ENCODE measurements at regions not wholly inside any gene's neighbourhood (a gene's known extent, or its start where the extent isn't known, plus 50 kb on each side); places are given as distances from the start of the nearest gene placed in this dataset.

GRCh38 chrX:727738-728621, 97.4 kb downstream of the SHOX start:
- no peak for DNase-seq

GRCh38 chrX:725971-726370, 95.4 kb downstream of the SHOX start:
- DNase-seq: no peak

- no peak for DNase-seq
These were observed 93.7 kb downstream of the SHOX start for GRCh38 chrX:724256-724655.

GRCh38 chrX:723781-724180, 93.2 kb downstream of the SHOX start:
- no peak for DNase-seq

DNA sequence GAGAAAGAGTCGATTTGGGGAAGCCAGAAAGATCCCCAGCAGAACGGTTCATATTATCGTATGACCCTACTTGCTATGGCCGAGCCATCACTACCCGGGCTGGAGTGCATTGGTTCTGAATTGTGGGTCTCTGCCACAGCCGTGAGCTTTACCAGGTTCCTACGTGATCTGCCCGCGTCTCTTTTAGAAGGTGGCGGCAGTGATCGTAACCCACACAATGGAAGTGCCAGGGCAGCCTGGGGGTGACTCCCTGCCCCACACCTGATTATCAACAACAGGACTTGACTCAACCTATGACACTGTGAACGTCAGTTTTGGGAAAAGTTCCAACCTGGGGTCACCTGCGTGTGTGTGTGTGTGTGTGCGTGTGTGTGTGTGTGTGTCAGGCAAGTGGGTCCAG, 90.8 kb downstream of the SHOX start:
- no peak for DNase-seq

DNA sequence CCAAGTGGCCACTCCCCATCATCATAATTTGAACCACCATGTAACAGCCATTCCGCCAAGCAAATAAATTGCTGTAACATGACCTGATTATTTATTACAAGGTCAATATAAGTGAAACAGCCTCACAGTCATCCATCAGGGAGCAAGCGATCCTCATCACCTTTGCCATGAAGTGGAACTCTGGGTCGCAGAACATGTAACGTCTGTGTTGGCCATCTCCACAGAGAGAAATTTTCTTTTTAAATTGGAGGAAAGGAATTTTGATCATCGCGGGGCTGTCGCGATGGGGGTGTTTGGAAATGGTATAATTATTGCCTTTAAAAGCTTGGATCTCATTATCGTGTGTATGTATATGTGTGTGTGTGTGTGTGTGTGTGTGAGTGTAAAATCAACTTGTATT, 90.2 kb downstream of the SHOX start:
- DNase-seq: no peak

DNA sequence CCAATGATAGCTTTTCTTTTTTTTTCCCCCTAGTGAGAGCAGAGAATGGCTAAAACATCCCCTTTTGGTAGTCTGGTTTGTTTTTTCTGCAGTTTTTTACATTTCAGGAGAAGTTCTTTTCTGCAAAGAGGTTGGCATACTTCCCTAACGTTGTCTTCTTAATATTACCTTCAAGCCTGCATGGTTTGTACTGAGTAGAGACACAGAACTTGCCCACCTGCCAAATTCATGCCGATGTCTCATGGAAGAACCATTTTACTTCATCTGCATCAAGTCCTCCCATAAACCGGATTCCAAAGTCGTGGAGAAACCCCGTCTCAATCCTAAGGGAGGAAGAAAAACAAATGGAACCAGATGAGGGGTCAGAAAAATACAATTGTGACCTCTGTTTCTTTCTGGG, 89.7 kb downstream of the SHOX start:
- no peak for DNase-seq

DNA sequence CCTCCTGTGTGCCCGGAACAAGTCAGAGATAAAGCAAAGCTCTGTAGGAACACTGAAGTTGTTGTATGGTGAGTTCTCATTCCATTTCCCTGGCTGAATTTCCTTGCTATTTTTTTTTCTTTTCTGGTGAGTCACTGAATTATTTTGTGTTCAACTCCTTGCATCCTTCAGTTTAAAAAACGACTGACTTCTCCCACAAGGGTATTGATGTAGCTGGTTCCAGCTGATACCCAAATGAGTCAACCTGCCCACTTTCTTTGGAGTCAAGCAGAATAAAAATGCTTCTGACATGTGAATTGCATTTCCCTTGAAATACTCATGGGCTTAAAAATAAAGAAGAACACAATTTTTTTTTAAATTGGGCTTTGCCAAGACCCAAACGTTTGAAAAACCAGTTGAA, 85.5 kb downstream of the SHOX start:
- no peak for DNase-seq

DNA sequence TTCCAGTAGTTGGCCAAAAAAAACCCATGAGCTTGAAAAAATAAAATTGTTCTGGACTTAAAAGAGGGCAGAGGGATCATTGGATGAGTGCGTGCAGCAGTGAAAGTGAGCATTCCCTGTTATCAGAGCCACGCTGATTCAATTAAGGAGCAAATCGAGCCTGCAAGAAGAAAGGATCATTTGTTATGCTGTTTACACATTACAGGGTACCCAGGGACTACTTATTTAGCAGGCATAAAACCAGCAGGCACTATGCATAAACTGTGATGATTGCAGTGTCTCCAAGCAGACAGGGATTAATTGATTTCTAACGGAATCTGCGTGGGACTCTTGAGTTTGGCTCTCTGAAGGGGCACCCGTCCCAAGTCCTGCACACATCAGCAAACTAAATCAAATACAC, 83.5 kb downstream of the SHOX start:
- DNase-seq: no peak
